ENCODE measurements at regions not wholly inside any gene's neighbourhood (a gene's known extent, or its start where the extent isn't known, plus 50 kb on each side); places are given as distances from the start of the nearest gene placed in this dataset.

DNA sequence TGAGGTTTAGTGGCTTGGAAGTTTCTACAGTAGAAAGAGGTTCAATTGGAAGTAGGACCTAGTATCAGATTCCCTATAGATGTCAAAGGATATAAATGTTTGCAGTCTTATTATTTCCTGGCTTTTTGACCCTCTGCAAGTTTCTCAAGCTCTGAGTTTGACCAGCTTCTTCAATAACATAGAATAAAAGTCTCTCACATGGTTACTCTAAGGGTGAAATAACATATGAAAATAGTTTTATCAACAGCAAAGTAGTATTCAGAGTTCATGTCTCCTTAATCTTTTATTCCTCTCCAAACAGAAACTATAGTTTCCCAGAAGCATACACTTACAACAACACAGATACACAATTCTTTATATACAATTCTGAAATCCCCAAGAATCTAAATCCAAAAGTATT is 132.9 kb upstream of the RND3 start:
- no peak overlapping the region for H3K4me3 Mint-ChIP-seq
- DNase-seq (ENCODE audit: low spot score): no peak
- Histone ChIP-seq H3K27me3 (no peaks in the 10 kb centered on the region), H3K4me2 (no peak overlapping the region), H3K9ac (no peak overlapping the region), H3K4me1 (no peaks in the 10 kb centered on the region), H2AFZ (replicated peaks) (no peak overlapping the region), H3K36me3 (no peaks in the 10 kb centered on the region), H3K4me3 (no peak overlapping the region), H3K79me2 (ENCODE audit: low read depth) (no peaks in the 10 kb centered on the region), H4K20me1 (ENCODE audit: low read depth) (no peaks in the 10 kb centered on the region), H3K9me3 (ENCODE audit: low read depth) (no peaks in the 10 kb centered on the region), H3F3A (ENCODE audit: low read depth) (no peaks in the 10 kb centered on the region), H3K27ac (no peak overlapping the region)
- H3K4me1 Mint-ChIP-seq: peaks cover 20% of the 10 kb centered on the region
- H3K27ac Mint-ChIP-seq: peak overlapping the region; percentile 34
- TF ChIP-seq, protein P1, sequence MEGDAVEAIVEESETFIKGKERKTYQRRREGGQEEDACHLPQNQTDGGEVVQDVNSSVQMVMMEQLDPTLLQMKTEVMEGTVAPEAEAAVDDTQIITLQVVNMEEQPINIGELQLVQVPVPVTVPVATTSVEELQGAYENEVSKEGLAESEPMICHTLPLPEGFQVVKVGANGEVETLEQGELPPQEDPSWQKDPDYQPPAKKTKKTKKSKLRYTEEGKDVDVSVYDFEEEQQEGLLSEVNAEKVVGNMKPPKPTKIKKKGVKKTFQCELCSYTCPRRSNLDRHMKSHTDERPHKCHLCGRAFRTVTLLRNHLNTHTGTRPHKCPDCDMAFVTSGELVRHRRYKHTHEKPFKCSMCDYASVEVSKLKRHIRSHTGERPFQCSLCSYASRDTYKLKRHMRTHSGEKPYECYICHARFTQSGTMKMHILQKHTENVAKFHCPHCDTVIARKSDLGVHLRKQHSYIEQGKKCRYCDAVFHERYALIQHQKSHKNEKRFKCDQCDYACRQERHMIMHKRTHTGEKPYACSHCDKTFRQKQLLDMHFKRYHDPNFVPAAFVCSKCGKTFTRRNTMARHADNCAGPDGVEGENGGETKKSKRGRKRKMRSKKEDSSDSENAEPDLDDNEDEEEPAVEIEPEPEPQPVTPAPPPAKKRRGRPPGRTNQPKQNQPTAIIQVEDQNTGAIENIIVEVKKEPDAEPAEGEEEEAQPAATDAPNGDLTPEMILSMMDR (IDR thresholded peaks at IDR 0.05): no peak
- H3K36me3 Mint-ChIP-seq: no peaks in the 10 kb centered on the region
- H3K27me3 Mint-ChIP-seq (ENCODE audit: insufficient read depth, low read depth): peaks cover 3% of the 10 kb centered on the region
- H3K9me3 Mint-ChIP-seq: peaks cover 2% of the 10 kb centered on the region

DNA sequence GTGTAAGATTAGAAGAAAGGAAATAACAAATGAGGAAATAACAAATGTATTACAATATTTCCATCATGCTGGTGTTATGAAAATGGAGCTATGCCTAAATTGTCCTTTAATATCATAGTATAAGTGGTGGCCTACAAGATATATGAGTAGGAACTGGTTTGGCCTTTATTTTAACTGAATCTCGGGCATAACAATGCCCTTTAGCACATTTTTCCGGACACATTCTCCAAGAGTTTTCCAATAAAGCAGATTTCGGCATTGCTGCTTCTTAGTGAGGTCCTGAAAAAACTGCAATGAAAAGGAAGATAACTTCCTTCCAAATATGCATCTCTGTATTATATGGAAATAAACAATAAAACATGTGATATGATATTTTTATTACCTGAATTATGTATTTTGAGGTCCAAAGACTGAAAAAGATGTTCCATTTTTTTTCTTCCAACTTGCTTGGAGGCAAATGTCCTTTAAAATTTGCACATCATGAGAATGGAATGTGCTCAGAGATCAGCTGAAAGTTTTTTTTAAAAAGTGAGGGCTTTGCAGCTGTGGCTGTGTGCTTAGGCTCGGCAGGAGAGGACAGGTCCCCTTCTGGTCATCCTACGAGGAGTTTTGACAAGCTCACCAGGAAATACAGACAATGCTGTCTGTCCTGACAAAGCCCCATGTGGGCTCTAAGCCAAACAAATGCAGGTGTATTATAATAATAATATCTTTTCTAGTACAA is 132.3 kb upstream of the RND3 start:
- Histone ChIP-seq H3K36me3 (no peaks in the 10 kb centered on the region), H4K20me1 (ENCODE audit: low read depth) (no peaks in the 10 kb centered on the region), H3K4me1 (no peaks in the 10 kb centered on the region), H3K79me2 (ENCODE audit: low read depth) (no peaks in the 10 kb centered on the region), H3F3A (ENCODE audit: low read depth) (no peaks in the 10 kb centered on the region), H3K27me3 (no peaks in the 10 kb centered on the region), H3K9ac (no peak overlapping the region), H3K27ac (no peak overlapping the region), H3K4me2 (no peak overlapping the region), H2AFZ (replicated peaks) (no peak overlapping the region), H3K9me3 (ENCODE audit: low read depth) (no peaks in the 10 kb centered on the region), H3K4me3 (no peak overlapping the region)
- TF ChIP-seq EZH2 (IDR thresholded peaks at IDR 0.05) (no peak), EZH2phosphoT487 (IDR thresholded peaks at IDR 0.05) (no peak)
- H3K4me3 Mint-ChIP-seq: no peak overlapping the region
- no peaks in the 10 kb centered on the region for H3K36me3 Mint-ChIP-seq
- peaks cover 2% of the 10 kb centered on the region for H3K9me3 Mint-ChIP-seq
- peaks cover 3% of the 10 kb centered on the region for H3K27me3 Mint-ChIP-seq (ENCODE audit: insufficient read depth, low read depth)
- DNase-seq (ENCODE audit: low spot score): no peak
- peaks cover 20% of the 10 kb centered on the region for H3K4me1 Mint-ChIP-seq
- H3K27ac Mint-ChIP-seq: no peak overlapping the region

DNA sequence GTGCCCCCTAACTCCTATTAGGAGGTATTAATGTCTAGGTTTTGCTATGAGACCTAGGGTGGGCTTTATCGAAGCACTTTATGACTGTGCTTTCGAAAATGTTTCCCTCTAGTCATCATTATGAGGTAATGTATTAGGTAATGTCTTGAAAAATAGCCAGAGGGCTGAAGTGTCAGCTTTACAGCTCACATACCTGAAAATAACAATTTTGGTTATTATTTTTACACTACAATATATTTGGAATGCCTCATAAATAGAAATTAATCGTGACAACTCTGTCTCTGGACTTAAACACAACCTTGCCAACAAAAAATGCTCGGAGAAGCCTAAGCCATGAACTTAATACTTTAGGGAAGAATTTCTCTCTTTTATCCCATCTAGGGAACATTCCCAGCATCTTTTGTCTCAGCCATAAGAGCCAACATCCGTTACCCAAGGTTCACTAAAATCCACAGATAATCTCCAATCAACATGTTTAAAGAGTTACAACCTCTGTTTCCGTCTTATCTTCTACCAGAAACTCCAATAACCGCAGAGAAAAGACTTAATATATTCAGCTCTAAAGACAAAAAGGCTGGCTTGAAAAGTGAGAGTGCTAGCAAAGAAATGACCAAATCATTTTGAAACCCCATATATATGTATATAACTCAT is 130.9 kb upstream of the RND3 start:
- H3K27ac Mint-ChIP-seq: no peak overlapping the region
- H2AFZ ChIP-seq (replicated peaks): no peak overlapping the region
- peaks cover 2% of the 10 kb centered on the region for H3K9me3 Mint-ChIP-seq
- H3K79me2 ChIP-seq (ENCODE audit: low read depth): no peaks in the 10 kb centered on the region
- H3K36me3 ChIP-seq: no peaks in the 10 kb centered on the region
- no peak overlapping the region for H3K4me3 ChIP-seq
- no peak overlapping the region for H3K4me2 ChIP-seq
- H3K27me3 Mint-ChIP-seq (ENCODE audit: insufficient read depth, low read depth): peaks cover 3% of the 10 kb centered on the region
- H4K20me1 ChIP-seq (ENCODE audit: low read depth): no peaks in the 10 kb centered on the region
- H3K4me1 ChIP-seq: no peaks in the 10 kb centered on the region
- H3K27ac ChIP-seq: no peak overlapping the region
- no peak for DNase-seq (ENCODE audit: low spot score)
- no peaks in the 10 kb centered on the region for H3K36me3 Mint-ChIP-seq
- no peaks in the 10 kb centered on the region for H3K27me3 ChIP-seq
- H3K4me3 Mint-ChIP-seq: no peak overlapping the region
- no peaks in the 10 kb centered on the region for H3F3A ChIP-seq (ENCODE audit: low read depth)
- no peaks in the 10 kb centered on the region for H3K9me3 ChIP-seq (ENCODE audit: low read depth)
- no peak overlapping the region for H3K9ac ChIP-seq
- H3K4me1 Mint-ChIP-seq: peaks cover 16% of the 10 kb centered on the region
- no peak for TF ChIP-seq EZH2phosphoT487 (IDR thresholded peaks at IDR 0.05)
- no peak for TF ChIP-seq EZH2 (IDR thresholded peaks at IDR 0.05)
- TF ChIP-seq, protein P1 (IDR thresholded peaks at IDR 0.05): no peak

DNA sequence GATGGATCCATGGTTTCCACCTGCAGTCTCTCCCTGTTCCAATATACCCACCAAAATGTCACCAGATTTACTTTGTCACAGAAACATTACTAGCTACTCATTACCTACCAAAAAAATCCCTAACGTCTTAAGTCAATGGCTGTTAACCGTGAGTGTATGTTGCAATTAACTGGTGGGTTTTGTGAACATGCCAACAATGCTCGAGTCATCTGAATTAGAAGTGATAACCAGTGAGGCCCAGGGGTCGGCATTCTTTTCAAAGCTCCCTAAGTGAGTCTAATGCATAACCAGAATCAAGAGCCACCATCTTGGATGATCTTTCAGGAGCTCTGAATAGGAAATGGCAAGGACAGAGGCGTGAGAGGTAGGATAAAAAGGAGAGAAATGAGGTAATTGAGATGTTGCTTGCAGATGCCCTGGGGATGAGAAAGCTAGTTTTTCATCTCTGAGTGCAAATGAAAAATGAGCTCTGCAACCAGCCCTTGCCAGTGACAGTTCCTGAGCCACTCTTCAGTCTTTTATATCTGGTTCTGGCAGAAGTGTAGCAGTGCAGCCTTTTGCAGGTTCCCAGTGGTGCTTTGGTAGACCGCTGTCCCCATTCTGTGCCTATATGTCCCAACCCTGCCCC is 130.0 kb upstream of the RND3 start:
- no peaks in the 10 kb centered on the region for H3K36me3 ChIP-seq
- H3K4me1 ChIP-seq: no peaks in the 10 kb centered on the region
- no peak overlapping the region for H3K4me3 ChIP-seq
- no peak overlapping the region for H3K27ac Mint-ChIP-seq
- H3K9ac ChIP-seq: no peak overlapping the region
- H3K27me3 Mint-ChIP-seq (ENCODE audit: insufficient read depth, low read depth): peaks cover 3% of the 10 kb centered on the region
- no peak overlapping the region for H3K4me2 ChIP-seq
- TF ChIP-seq, protein P1 (IDR thresholded peaks at IDR 0.05): no peak
- no peak for TF ChIP-seq EZH2phosphoT487 (IDR thresholded peaks at IDR 0.05)
- no peak for TF ChIP-seq EZH2 (IDR thresholded peaks at IDR 0.05)
- H3K4me1 Mint-ChIP-seq: peaks cover 22% of the 10 kb centered on the region
- no peak for DNase-seq (ENCODE audit: low spot score)
- no peaks in the 10 kb centered on the region for H4K20me1 ChIP-seq (ENCODE audit: low read depth)
- H3K9me3 Mint-ChIP-seq: no peaks in the 10 kb centered on the region
- no peak overlapping the region for H3K4me3 Mint-ChIP-seq
- H2AFZ ChIP-seq (replicated peaks): no peak overlapping the region
- no peaks in the 10 kb centered on the region for H3K36me3 Mint-ChIP-seq
- H3K79me2 ChIP-seq (ENCODE audit: low read depth): no peaks in the 10 kb centered on the region
- no peaks in the 10 kb centered on the region for H3K27me3 ChIP-seq
- no peak overlapping the region for H3K27ac ChIP-seq
- H3K9me3 ChIP-seq (ENCODE audit: low read depth): no peaks in the 10 kb centered on the region
- H3F3A ChIP-seq (ENCODE audit: low read depth): no peaks in the 10 kb centered on the region
